Left ventricle myocardium inferior (tissue), 1 donor: ENCODE measurements at regions not wholly inside any gene's neighbourhood (a gene's known extent, or its start where the extent isn't known, plus 50 kb on each side); places are given as distances from the start of the nearest gene placed in this dataset.
"Not testable (repeated sequence)": the region's sequence is repeated elsewhere in the genome, so short reads cannot be mapped to it uniquely, and the experiment has no call there.

ENCODE experiments used
- DNase-seq: peaks from one replicate; pipeline ENCODE4 v3.0.0-alpha.2; 2020
- H3K27ac ChIP-seq: fragments of 200-600 bp; replicated peaks from 2 replicates; pipeline ENCODE4 v1.8.0; 2021
- H3K27me3 ChIP-seq: fragments of 200-600 bp; 2 replicates; pipeline ENCODE4 v1.8.0; 2021; ENCODE audit warnings: low read depth
- H3K36me3 ChIP-seq: fragments of 200-600 bp; 2 replicates; pipeline ENCODE4 v1.8.0; 2021
- H3K4me1 ChIP-seq: fragments of 200-600 bp; 2 replicates; pipeline ENCODE4 v1.8.0; 2021
- H3K4me3 ChIP-seq: fragments of 200-600 bp; 2 replicates; pipeline ENCODE4 v1.8.0; 2021; ENCODE audit warnings: mild to moderate bottlenecking, moderate library complexity
- H3K9me3 ChIP-seq: fragments of 200-600 bp; replicated peaks from 2 replicates; pipeline ENCODE4 v1.8.0; 2021
- CTCF ChIP-seq: fragments of 200-600 bp; IDR thresholded peaks from 2 replicates; pipeline ENCODE4 v1.8.0; 2021; ENCODE audit warnings: antibody characterized with exemption, mild to moderate bottlenecking, borderline replicate concordance
- intact Hi-C: fragments of 100-400 bp; cut with micrococcal nuclease; formaldehyde crosslinking; loops from one replicate; pipeline ENCODE4 v1.11.0; 2022
- donor health status: DM: no; HTN: yes; CAD: no; lungs with severe emphysema.

- TF ChIP-seq CTCF, result no peak
- DNase-seq, result no peak
- Histone ChIP-seq H3K4me3 (no peak overlapping the region), H3K27me3 (no peaks in the 10 kb centered on the region), H3K27ac (no peak overlapping the region), H3K36me3 (no peaks in the 10 kb centered on the region), H3K9me3 (peaks cover 35% of the 10 kb centered on the region), H3K4me1 (no peaks in the 10 kb centered on the region)
- intact Hi-C loops, result no loop called here
Measured at GRCh38 chr14:40989260-40989659, 617.4 kb upstream of the LRFN5 start.

- Histone ChIP-seq H3K4me1 (no peaks in the 10 kb centered on the region), H3K27me3 (no peaks in the 10 kb centered on the region), H3K4me3 (no peak overlapping the region), H3K27ac (no peak overlapping the region), H3K36me3 (no peaks in the 10 kb centered on the region), H3K9me3 (peaks cover 35% of the 10 kb centered on the region)
- intact Hi-C loops, result no loop called here
- no peak for TF ChIP-seq CTCF
- DNase-seq, result no peak
Measured at GRCh38 chr14:40987481-40987880, 619.2 kb upstream of the LRFN5 start.

- Histone ChIP-seq H3K27me3 (no peaks in the 10 kb centered on the region), H3K9me3 (peaks cover 32% of the 10 kb centered on the region), H3K4me1 (no peaks in the 10 kb centered on the region), H3K27ac (no peak overlapping the region), H3K4me3 (no peak overlapping the region), H3K36me3 (no peaks in the 10 kb centered on the region)
- TF ChIP-seq CTCF, result no peak
- DNase-seq, result no peak
- intact Hi-C loops, result no loop called here
Measured at GRCh38 chr14:40986655-40987054, 620.0 kb upstream of the LRFN5 start.

GRCh38 chr14:40985584-40985983 is 621.1 kb upstream of the LRFN5 start:
- H3K4me1 ChIP-seq, result no peaks in the 10 kb centered on the region
- H3K4me3 ChIP-seq, result no peak overlapping the region
- no peak for TF ChIP-seq CTCF
- no peak for DNase-seq
- H3K36me3 ChIP-seq, result no peaks in the 10 kb centered on the region
- intact Hi-C loops, result no loop called here
- H3K9me3 ChIP-seq, result peaks cover 27% of the 10 kb centered on the region
- H3K27ac ChIP-seq, result no peak overlapping the region
- H3K27me3 ChIP-seq, result no peaks in the 10 kb centered on the region

GRCh38 chr14:40983604-40984003 is 623.1 kb upstream of the LRFN5 start:
- Histone ChIP-seq H3K36me3 (no peaks in the 10 kb centered on the region), H3K27ac (no peak overlapping the region), H3K27me3 (no peaks in the 10 kb centered on the region), H3K9me3 (peaks cover 7% of the 10 kb centered on the region), H3K4me1 (no peaks in the 10 kb centered on the region), H3K4me3 (no peak overlapping the region)
- no peak for DNase-seq
- TF ChIP-seq CTCF, result no peak
- intact Hi-C loops, result no loop called here

GRCh38 chr14:40981247-40981646 is 625.4 kb upstream of the LRFN5 start:
- no peak overlapping the region for H3K4me3 ChIP-seq
- DNase-seq, result no peak
- intact Hi-C loops, result no loop called here
- H3K27ac ChIP-seq, result no peak overlapping the region
- H3K9me3 ChIP-seq, result peaks cover 6% of the 10 kb centered on the region
- no peaks in the 10 kb centered on the region for H3K27me3 ChIP-seq
- no peak for TF ChIP-seq CTCF
- no peaks in the 10 kb centered on the region for H3K36me3 ChIP-seq
- H3K4me1 ChIP-seq, result no peaks in the 10 kb centered on the region

- intact Hi-C loops, result not testable (repeated sequence)
Measured at GRCh38 chr14:40960257-40960656, 646.4 kb upstream of the LRFN5 start.

More at GRCh38 chr14:40960257-40960656, 646.4 kb upstream of the LRFN5 start:
- not testable (repeated sequence) for H3K4me1 ChIP-seq, H3K27me3 ChIP-seq, H3K27ac ChIP-seq, H3K4me3 ChIP-seq, DNase-seq, H3K36me3 ChIP-seq
- peaks cover 21% of the 10 kb centered on the region for H3K9me3 ChIP-seq
